ENCODE measurements at regions not wholly inside any gene's neighbourhood (a gene's known extent, or its start where the extent isn't known, plus 50 kb on each side); places are given as distances from the start of the nearest gene placed in this dataset.

DNA sequence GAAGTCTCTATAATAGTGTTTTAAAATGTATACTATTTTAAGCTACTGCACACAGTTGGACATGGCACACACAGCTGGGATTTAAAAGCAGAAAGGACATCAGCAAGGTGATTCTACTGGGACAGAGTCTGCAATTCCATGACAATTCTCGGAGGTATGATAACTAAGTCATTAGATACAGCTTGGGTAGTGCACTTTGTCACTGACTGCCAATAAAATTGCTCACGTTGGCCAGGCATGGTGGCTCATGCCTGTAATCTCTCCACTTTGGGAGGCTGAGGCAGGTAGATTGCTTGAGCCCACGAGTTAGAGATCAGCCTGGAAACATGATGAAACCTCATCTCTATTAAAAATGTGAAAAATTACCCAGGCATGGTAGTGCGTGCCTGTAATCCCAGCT lies 134.1 kb upstream of the SATB2 start:
- no peak for DNase-seq
- 70 to 85% (median 76%) methylated on average over 4 of the region's 4 CpGs for WGBS, 5 donors
- Histone ChIP-seq H3K4me1 (no peaks in the 10 kb centered on the region), H3K9me3 (no peaks in the 10 kb centered on the region), H3K36me3 (no peaks in the 10 kb centered on the region), H3K4me3 (no peak overlapping the region), H3K27ac (no peak overlapping the region), H3K27me3 (replicated peaks in 1 of 7) (peaks cover 0 to 8% (median 0%) of the 10 kb centered on the region in 7 donors)
- no peak for TF ChIP-seq POLR2AphosphoS5 (IDR thresholded peaks at IDR 0.05)
- TF ChIP-seq POLR2A (IDR thresholded peaks at IDR 0.05) = no peak
- TF ChIP-seq, protein P1, sequence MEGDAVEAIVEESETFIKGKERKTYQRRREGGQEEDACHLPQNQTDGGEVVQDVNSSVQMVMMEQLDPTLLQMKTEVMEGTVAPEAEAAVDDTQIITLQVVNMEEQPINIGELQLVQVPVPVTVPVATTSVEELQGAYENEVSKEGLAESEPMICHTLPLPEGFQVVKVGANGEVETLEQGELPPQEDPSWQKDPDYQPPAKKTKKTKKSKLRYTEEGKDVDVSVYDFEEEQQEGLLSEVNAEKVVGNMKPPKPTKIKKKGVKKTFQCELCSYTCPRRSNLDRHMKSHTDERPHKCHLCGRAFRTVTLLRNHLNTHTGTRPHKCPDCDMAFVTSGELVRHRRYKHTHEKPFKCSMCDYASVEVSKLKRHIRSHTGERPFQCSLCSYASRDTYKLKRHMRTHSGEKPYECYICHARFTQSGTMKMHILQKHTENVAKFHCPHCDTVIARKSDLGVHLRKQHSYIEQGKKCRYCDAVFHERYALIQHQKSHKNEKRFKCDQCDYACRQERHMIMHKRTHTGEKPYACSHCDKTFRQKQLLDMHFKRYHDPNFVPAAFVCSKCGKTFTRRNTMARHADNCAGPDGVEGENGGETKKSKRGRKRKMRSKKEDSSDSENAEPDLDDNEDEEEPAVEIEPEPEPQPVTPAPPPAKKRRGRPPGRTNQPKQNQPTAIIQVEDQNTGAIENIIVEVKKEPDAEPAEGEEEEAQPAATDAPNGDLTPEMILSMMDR (IDR thresholded peaks at IDR 0.05 in 8 of 11, conservative IDR thresholded peaks at IDR 0.05 in 3 of 11) = no peak
- intact Hi-C loops (cut with DNase I; ENCODE audit: low total_unique reads) = no loop called here

DNA sequence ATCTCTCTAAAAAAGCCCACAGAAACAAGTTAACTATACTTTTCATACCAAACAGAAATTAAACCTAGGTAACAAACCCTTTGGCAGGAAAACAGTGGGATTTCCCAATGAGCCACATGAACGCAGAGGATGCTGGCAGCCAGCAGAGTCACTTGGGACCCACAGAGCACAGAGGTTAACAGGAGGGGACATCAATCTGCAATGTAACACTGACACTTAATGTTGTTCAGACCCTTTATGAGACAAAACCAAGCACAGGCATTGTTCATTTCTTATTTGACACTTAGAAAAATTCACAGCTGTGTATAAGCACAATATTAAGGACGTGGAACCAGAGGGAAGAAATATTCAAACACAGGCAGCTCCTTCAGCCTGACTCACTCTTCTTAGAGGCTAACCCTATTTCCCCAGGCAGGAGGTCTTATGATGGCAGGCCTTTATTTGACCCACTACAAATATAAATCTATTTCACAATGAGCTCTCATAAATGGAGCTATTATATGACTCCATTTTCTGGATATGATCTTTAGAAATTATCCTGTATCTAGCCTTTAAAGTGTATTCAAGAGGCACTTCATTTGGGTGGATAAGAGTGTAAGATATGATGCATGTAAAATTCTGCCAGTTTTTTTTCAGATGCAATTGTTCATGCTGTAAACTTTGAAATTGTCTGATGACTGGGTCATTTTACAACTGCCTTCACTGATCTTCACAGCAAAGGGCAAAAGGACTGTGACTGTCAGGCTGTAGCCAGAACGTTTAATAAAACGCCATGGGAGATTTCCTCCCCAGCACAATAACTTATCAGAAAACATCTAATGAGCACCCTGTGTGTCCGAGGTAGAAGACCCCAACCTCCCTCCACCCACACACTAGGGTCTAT lies 132.8 kb upstream of the SATB2 start:
- no peak for DNase-seq
- no peaks in the 10 kb centered on the region for H3K4me1 ChIP-seq
- intact Hi-C loops (cut with DNase I; ENCODE audit: low total_unique reads) = no loop called here
- no peaks in the 10 kb centered on the region for H3K9me3 ChIP-seq
- peaks cover 0 to 8% (median 0%) of the 10 kb centered on the region in 7 donors for H3K27me3 ChIP-seq (replicated peaks in 1 of 7)
- H3K27ac ChIP-seq = no peak overlapping the region
- no peak for TF ChIP-seq POLR2AphosphoS5 (IDR thresholded peaks at IDR 0.05)
- TF ChIP-seq, protein P1 (IDR thresholded peaks at IDR 0.05 in 8 of 11, conservative IDR thresholded peaks at IDR 0.05 in 3 of 11) = no peak
- TF ChIP-seq POLR2A (IDR thresholded peaks at IDR 0.05) = no peak
- no peak overlapping the region for H3K4me3 ChIP-seq
- WGBS, 5 donors = 44 to 72% (median 64%) methylated on average over 5 of the region's 5 CpGs
- H3K36me3 ChIP-seq = no peaks in the 10 kb centered on the region

DNA sequence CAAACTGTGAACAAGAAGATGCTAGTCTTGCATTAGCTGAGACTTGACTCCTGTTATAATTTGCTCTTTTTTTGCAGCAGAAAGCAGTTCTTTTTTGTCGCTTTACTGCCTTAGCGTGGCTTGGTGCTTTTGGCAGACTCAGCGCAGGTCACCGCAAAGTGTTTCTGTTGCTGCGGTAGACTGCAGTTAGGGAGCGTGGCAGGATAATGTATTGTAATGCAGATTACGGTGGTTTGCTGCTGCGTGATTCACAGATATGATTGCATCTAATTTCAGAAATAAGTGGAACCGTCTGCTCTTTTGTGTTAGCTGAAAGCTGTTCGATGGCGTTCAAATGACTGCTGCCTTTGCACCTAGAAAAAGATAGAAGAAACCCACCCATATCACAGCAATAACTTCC lies 131.6 kb upstream of the SATB2 start:
- Histone ChIP-seq H3K27me3 (replicated peaks in 1 of 7) (peaks cover 0 to 8% (median 0%) of the 10 kb centered on the region in 7 donors), H3K9me3 (no peaks in the 10 kb centered on the region), H3K4me3 (no peak overlapping the region), H3K4me1 (no peaks in the 10 kb centered on the region), H3K36me3 (no peaks in the 10 kb centered on the region), H3K27ac (no peak overlapping the region)
- no peak for TF ChIP-seq POLR2AphosphoS5 (IDR thresholded peaks at IDR 0.05)
- TF ChIP-seq, protein P1 (IDR thresholded peaks at IDR 0.05 in 8 of 11, conservative IDR thresholded peaks at IDR 0.05 in 3 of 11) = no peak
- no peak for TF ChIP-seq POLR2A (IDR thresholded peaks at IDR 0.05)
- intact Hi-C loops (cut with DNase I; ENCODE audit: low total_unique reads) = no loop called here
- no peak for DNase-seq
- 72 to 79% (median 77%) methylated on average over 11 of the region's 11 CpGs for WGBS, 5 donors

DNA sequence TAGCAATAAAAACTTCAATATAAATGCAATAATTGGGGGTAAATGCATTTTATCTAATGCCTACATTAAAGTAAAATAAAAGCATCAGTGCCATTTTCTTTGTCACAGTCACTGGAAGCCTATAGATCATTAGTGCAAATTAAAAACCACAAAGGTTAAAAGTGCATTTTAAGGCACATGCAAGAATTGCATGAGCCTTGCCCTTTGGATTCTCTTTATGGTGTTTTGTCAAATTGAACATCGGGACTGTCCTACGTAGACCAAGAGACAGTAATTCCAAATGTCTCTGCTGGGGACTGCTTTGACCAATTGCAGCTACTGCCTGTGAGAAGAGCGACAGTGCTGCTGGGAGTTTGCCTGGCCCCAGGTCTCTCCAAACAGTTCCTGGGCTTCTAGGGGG lies 130.3 kb upstream of the SATB2 start:
- Histone ChIP-seq H3K27ac (no peak overlapping the region), H3K4me1 (no peaks in the 10 kb centered on the region), H3K36me3 (no peaks in the 10 kb centered on the region), H3K27me3 (replicated peaks in 1 of 7) (peaks cover 0 to 8% (median 0%) of the 10 kb centered on the region in 7 donors), H3K4me3 (no peak overlapping the region), H3K9me3 (no peaks in the 10 kb centered on the region)
- intact Hi-C loops (cut with DNase I; ENCODE audit: low total_unique reads) = no loop called here
- 85 to 95% (median 92%) methylated on average over 3 of the region's 3 CpGs for WGBS, 5 donors
- no peak for TF ChIP-seq POLR2A (IDR thresholded peaks at IDR 0.05)
- TF ChIP-seq, protein P1 (IDR thresholded peaks at IDR 0.05 in 8 of 11, conservative IDR thresholded peaks at IDR 0.05 in 3 of 11) = no peak
- TF ChIP-seq POLR2AphosphoS5 (IDR thresholded peaks at IDR 0.05) = no peak
- DNase-seq = no peak

All from spleen (tissue), 11 donors.